Endothelial cell of umbilical vein (primary cell): ENCODE measurements at regions not wholly inside any gene's neighbourhood (a gene's known extent, or its start where the extent isn't known, plus 50 kb on each side); places are given as distances from the start of the nearest gene placed in this dataset.

Experiments used
- EZH2 ChIP-seq: IDR thresholded peaks from 2 replicates; pipeline ENCODE4 v1.6.1; 2012; ENCODE audit warnings: borderline replicate concordance, low read depth, mild to moderate bottlenecking, moderate library complexity, low read length, inconsistent platforms; ENCODE audit not compliant: severe bottlenecking
- POLR2A ChIP-seq: IDR thresholded peaks from 2 replicates; pipeline ENCODE4 v1.6.1; 2012; ENCODE audit warnings: low read depth, mild to moderate bottlenecking, control low read depth, low read length
- TF ChIP-seq, protein P1 (sequence below), 2 donors: IDR thresholded peaks; 1 replicate in 1 of 2; 2 replicates in 1 of 2; pipeline ENCODE4 v1.5.1; 2011; ENCODE audit warnings: low read length in 2 of 2, mild to moderate bottlenecking in 2 of 2, moderate library complexity in 2 of 2, control low read depth in 1 of 2, inconsistent platforms in 1 of 2, low read depth in 1 of 2; ENCODE audit not compliant: insufficient read depth in 1 of 2; ENCODE audit errors: extremely low read depth in 1 of 2

DNA sequence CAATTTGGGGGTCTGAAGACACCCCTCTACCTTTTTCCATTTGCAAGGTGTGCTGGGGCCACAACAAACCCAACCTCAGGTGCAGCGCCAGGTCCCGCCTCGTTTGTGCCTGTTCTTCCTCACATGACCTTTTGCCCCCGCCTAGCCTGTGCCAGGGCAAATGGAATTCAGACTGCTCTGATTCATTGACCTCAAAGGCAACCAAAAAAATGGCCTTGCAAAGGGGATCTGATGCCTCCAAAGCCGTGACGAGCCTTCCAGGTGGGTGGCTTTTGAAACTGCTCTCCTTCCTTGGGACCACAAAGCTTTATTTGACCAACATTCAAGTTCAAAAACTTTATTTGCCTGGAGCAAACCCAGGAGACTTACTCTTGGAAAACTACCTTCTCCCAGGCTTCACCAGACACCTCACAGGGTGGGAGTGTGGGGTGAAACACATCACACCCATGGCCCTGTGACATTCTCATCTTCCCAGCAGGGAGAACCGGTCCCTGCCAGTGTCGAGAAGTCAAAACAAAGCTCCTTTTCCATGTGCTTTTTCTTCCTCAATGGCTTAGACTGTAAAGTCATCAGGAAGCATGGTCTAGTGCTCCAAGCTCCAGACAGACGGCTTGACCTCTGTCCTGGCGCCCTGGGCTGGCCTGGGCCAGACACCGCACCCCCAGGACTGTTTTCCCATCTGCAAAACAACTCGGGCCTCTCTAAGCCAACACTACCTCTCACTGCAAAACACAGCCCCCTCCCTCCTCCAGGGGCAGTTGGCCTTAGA, 103.9 kb upstream of the HES1 start:
- TF ChIP-seq, protein P1, sequence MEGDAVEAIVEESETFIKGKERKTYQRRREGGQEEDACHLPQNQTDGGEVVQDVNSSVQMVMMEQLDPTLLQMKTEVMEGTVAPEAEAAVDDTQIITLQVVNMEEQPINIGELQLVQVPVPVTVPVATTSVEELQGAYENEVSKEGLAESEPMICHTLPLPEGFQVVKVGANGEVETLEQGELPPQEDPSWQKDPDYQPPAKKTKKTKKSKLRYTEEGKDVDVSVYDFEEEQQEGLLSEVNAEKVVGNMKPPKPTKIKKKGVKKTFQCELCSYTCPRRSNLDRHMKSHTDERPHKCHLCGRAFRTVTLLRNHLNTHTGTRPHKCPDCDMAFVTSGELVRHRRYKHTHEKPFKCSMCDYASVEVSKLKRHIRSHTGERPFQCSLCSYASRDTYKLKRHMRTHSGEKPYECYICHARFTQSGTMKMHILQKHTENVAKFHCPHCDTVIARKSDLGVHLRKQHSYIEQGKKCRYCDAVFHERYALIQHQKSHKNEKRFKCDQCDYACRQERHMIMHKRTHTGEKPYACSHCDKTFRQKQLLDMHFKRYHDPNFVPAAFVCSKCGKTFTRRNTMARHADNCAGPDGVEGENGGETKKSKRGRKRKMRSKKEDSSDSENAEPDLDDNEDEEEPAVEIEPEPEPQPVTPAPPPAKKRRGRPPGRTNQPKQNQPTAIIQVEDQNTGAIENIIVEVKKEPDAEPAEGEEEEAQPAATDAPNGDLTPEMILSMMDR (IDR thresholded peaks at IDR 0.05; ENCODE audit: extremely low read depth in 1 of 2, insufficient read depth in 1 of 2, low read depth in 1 of 2, low read length in 2 of 2): no peak
- TF ChIP-seq EZH2: no peak
- no peak for TF ChIP-seq POLR2A
